MM.1S (cell line): ENCODE measurements at regions not wholly inside any gene's neighbourhood (a gene's known extent, or its start where the extent isn't known, plus 50 kb on each side); places are given as distances from the start of the nearest gene placed in this dataset.

Experiments
- DNase-seq: peaks from one replicate; pipeline ENCODE4 v3.0.0-alpha.2; 2015
- H2AFZ ChIP-seq: fragments of 300-600 bp; sonication (generic); 2 replicates; pipeline ENCODE4 v1.6.0; 2016; ENCODE audit warnings: antibody characterized with exemption, low read length
- H3F3A ChIP-seq: fragments of 300-600 bp; sonication (generic); 2 replicates; pipeline ENCODE4 v1.6.1; 2016; ENCODE audit warnings: mild to moderate bottlenecking, antibody characterized with exemption, low read length, moderate library complexity, mixed read lengths; ENCODE audit not compliant: insufficient read depth
- H3K27ac ChIP-seq: fragments of 300-600 bp; sonication (generic); 2 replicates; pipeline ENCODE4 v1.5.1; 2016; ENCODE audit warnings: mild to moderate bottlenecking, low read length
- H3K27me3 ChIP-seq: fragments of 300-600 bp; sonication (generic); replicated peaks from 2 replicates; pipeline ENCODE4 v1.6.0; 2016; ENCODE audit warnings: low read length; ENCODE audit not compliant: insufficient read depth
- H3K36me3 ChIP-seq: fragments of 300-600 bp; sonication (generic); replicated peaks from 2 replicates; pipeline ENCODE4 v1.6.1; 2016; ENCODE audit warnings: mild to moderate bottlenecking, low read length, mixed read lengths; ENCODE audit not compliant: insufficient read depth
- H3K4me1 ChIP-seq: fragments of 300-600 bp; sonication (generic); 2 replicates; pipeline ENCODE4 v1.6.1; 2016; ENCODE audit warnings: low read length, mixed read lengths
- H3K4me2 ChIP-seq: fragments of 300-600 bp; sonication (generic); 2 replicates; pipeline ENCODE4 v1.6.0; 2016; ENCODE audit warnings: low read depth, low read length
- H3K4me3 ChIP-seq: fragments of 300-600 bp; sonication (generic); 2 replicates; pipeline ENCODE4 v1.5.1; 2016; ENCODE audit warnings: low read length, mixed read lengths
- H3K79me2 ChIP-seq: fragments of 300-600 bp; sonication (generic); 2 replicates; pipeline ENCODE4 v1.6.1; 2016; ENCODE audit warnings: mixed run types, low read length, mixed read lengths
- H3K9ac ChIP-seq: fragments of 300-600 bp; sonication (generic); 2 replicates; pipeline ENCODE4 v1.6.1; 2016; ENCODE audit warnings: low read length, mixed read lengths
- H3K9me2 ChIP-seq: fragments of 300-600 bp; sonication (generic); replicated peaks from 2 replicates; pipeline ENCODE4 v1.6.1; 2016; ENCODE audit warnings: mild to moderate bottlenecking, low read length, mixed read lengths; ENCODE audit not compliant: insufficient read depth
- H3K9me3 ChIP-seq: fragments of 300-600 bp; sonication (generic); replicated peaks from 2 replicates; pipeline ENCODE4 v1.6.1; 2016; ENCODE audit warnings: mild to moderate bottlenecking, low read length, mixed read lengths; ENCODE audit not compliant: insufficient read depth
- H4K20me1 ChIP-seq: fragments of 300-600 bp; sonication (generic); 2 replicates; pipeline ENCODE4 v1.6.1; 2016; ENCODE audit warnings: mild to moderate bottlenecking, low read length, moderate library complexity, mixed read lengths; ENCODE audit not compliant: insufficient read depth
- CTCF ChIP-seq: fragments of 300-600 bp; sonication (generic); IDR thresholded peaks from 2 replicates; pipeline ENCODE4 v1.5.1; 2016; ENCODE audit warnings: antibody characterized with exemption, low read length, mixed read lengths
- EZH2 ChIP-seq: fragments of 300-600 bp; sonication (generic); optimal IDR thresholded peaks from 2 replicates; pipeline ENCODE3; 2017; ENCODE audit warnings: low read depth, mild to moderate bottlenecking, antibody characterized with exemption, low read length, mixed read lengths
- EZH2phosphoT487 ChIP-seq: fragments of 300-600 bp; sonication (generic); IDR thresholded peaks from 2 replicates; pipeline ENCODE4 v1.6.1; 2018; ENCODE audit warnings: antibody characterized with exemption, low read length

DNA sequence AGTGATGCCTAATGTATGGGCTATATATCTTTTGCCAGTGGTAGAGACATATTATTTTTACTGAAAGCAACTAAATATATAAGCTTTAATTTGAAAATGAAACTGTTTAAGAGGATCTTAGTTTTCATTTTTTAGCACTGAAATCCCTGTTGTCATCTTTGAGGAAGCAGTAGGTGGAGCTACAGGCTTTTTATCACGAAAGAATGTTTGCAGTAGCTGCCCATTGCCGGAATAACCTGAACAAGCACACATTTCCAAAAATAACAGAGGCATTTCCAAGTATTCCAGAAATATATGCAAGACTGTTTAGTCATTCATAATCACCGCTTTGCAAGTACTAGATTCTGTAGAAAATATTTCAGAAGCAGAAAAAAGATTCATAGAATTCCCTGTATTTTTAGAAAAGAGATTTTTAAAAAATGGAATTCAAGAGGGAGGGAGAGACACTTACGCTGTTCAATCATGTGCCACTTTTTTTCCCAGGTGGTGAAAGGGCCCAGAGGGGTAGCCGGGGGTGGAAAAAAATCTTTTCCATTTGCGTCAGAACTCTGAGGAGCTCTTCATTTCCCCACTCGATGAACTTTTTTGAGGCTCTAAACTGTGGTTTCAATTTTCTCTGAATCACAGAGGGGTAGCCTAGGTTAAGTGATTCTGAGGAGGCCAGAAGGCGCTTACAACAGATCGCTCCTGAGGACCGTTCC lies 142.5 kb upstream of the FERMT1 start:
- Histone ChIP-seq H2AFZ (peak overlapping the region; percentile 52), H3K4me2 (peak overlapping the region; percentile 69)

DNA sequence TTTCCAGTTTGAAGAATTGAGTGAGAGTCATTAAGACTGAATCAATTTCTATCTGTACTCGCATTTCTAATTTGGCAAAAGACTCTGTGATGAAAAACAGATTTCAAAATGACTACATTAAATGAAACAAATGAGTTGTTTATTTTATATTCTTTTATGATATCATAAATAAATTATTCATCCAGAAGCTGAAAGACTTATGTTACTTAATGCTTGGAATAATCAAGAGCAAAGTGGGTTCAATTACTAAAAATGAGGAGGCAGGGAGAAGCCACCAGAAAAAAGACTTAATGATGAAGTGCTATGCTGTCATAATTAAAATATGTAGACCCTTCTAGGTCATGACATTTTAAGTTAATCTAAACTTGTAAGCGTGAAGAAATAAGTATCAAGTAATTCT lies 130.6 kb upstream of the FERMT1 start:
- Histone ChIP-seq H3K9me3 (no peaks in the 10 kb centered on the region), H3K79me2 (no peaks in the 10 kb centered on the region), H4K20me1 (no peaks in the 10 kb centered on the region), H3K9me2 (no peaks in the 10 kb centered on the region), H3K9ac (no peak overlapping the region), H3K4me1 (no peaks in the 10 kb centered on the region), H3K27ac (no peak overlapping the region), H2AFZ (no peak overlapping the region), H3K36me3 (no peaks in the 10 kb centered on the region), H3K27me3 (no peaks in the 10 kb centered on the region), H3F3A (no peaks in the 10 kb centered on the region), H3K4me3 (no peak overlapping the region), H3K4me2 (no peak overlapping the region)
- TF ChIP-seq EZH2phosphoT487 (no peak), CTCF (no peak), EZH2 (no peak)
- no peak for DNase-seq

More for the DNA sequence above, 142.5 kb upstream of the FERMT1 start:
- Histone ChIP-seq H3K9me2 (no peaks in the 10 kb centered on the region), H3K4me3 (peak overlapping the region; percentile 38), H3F3A (no peaks in the 10 kb centered on the region), H3K27ac (peak overlapping the region; percentile 3; the same call in 1 of the 2 replicates), H3K27me3 (no peaks in the 10 kb centered on the region), H3K79me2 (no peaks in the 10 kb centered on the region), H3K36me3 (no peaks in the 10 kb centered on the region), H3K9me3 (no peaks in the 10 kb centered on the region), H3K9ac (peak overlapping the region; percentile 38), H4K20me1 (no peaks in the 10 kb centered on the region), H3K4me1 (peaks cover 4% of the 10 kb centered on the region; the same call in 1 of the 2 replicates)
- peak; percentile 76 for DNase-seq
- peak; percentile 61 for TF ChIP-seq CTCF
- no peak for TF ChIP-seq EZH2phosphoT487
- TF ChIP-seq EZH2: no peak

GRCh38 chr20:6245436-6245835 lies 122.6 kb upstream of the FERMT1 start:
- no peaks in the 10 kb centered on the region for H3K79me2 ChIP-seq
- no peak overlapping the region for H3K9ac ChIP-seq
- H3K4me3 ChIP-seq: no peak overlapping the region
- H3K9me2 ChIP-seq: no peaks in the 10 kb centered on the region
- H3K4me1 ChIP-seq: no peaks in the 10 kb centered on the region
- H2AFZ ChIP-seq: peak overlapping the region; percentile 41; the same call in 1 of the 2 replicates
- no peaks in the 10 kb centered on the region for H3K9me3 ChIP-seq
- H3K36me3 ChIP-seq: no peaks in the 10 kb centered on the region
- no peak overlapping the region for H3K4me2 ChIP-seq
- TF ChIP-seq EZH2 (no peak), CTCF (no peak), EZH2phosphoT487 (no peak)
- H3K27ac ChIP-seq: no peak overlapping the region
- no peaks in the 10 kb centered on the region for H3F3A ChIP-seq
- no peaks in the 10 kb centered on the region for H4K20me1 ChIP-seq
- DNase-seq: no peak
- no peaks in the 10 kb centered on the region for H3K27me3 ChIP-seq
